GM12864 (cell line): ENCODE measurements at regions not wholly inside any gene's neighbourhood (a gene's known extent, or its start where the extent isn't known, plus 50 kb on each side); places are given as distances from the start of the nearest gene placed in this dataset.
"Not testable (repeated sequence)": the region's sequence is repeated elsewhere in the genome, so short reads cannot be mapped to it uniquely, and the experiment has no call there.

Source experiments
- DNase-seq: peaks from one replicate; pipeline ENCODE4 v3.0.0-alpha.2; 2011; ENCODE audit warnings: low read depth
- H3K4me3 ChIP-seq: 2 replicates; pipeline ENCODE4 v1.5.1; 2011; ENCODE audit warnings: mild to moderate bottlenecking, low read depth, low read length, control low read depth
- TF ChIP-seq, protein P1 (sequence below): IDR thresholded peaks from 2 replicates; pipeline ENCODE4 v1.5.1; 2011; ENCODE audit warnings: low read depth, mild to moderate bottlenecking, moderate library complexity, low read length, control low read depth, inconsistent platforms; ENCODE audit errors: missing control alignments

DNA sequence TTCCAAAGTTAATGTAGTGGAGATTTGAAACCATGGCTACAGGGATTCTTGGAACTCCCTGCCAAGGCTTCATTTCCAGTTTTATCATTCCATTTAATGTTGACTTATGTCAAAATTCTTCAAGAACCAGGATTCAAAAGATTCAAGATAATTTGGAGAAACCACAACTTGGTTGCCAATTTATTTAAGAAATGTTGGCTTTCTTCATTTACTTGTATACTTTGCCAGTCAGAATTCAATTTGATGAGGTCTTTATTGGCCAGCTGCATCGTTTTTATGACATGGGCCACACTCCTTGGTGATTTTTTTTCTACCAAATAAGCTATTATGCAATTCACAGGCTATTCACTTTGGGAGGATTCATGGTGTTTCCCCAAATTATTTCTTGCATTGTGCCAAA, 53.1 kb upstream of the RASEF start:
- TF ChIP-seq, protein P1, sequence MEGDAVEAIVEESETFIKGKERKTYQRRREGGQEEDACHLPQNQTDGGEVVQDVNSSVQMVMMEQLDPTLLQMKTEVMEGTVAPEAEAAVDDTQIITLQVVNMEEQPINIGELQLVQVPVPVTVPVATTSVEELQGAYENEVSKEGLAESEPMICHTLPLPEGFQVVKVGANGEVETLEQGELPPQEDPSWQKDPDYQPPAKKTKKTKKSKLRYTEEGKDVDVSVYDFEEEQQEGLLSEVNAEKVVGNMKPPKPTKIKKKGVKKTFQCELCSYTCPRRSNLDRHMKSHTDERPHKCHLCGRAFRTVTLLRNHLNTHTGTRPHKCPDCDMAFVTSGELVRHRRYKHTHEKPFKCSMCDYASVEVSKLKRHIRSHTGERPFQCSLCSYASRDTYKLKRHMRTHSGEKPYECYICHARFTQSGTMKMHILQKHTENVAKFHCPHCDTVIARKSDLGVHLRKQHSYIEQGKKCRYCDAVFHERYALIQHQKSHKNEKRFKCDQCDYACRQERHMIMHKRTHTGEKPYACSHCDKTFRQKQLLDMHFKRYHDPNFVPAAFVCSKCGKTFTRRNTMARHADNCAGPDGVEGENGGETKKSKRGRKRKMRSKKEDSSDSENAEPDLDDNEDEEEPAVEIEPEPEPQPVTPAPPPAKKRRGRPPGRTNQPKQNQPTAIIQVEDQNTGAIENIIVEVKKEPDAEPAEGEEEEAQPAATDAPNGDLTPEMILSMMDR: no peak
- no peak for DNase-seq

DNA sequence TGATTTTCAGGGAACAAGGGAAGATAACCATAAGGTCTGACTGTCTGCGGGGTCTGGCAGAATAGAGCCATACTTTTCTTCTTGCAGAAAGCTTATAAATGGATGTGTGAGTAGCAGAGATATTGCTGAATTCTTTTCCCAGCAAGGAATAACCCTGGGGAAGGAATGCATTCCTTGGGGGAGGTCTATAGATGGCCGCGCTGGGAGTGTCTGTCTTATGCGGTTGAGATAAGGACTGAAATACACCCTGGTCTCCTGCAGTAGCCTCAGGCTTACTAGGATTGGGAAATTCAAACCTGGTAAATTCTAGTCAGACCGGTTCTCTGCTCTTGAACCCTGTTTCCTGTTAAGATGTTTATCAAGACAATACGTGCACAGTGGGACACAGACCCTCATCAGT, 50.5 kb upstream of the RASEF start:
- not testable (repeated sequence) for H3K4me3 ChIP-seq, DNase-seq

More for the DNA sequence above, 53.1 kb upstream of the RASEF start:
- no peak overlapping the region for H3K4me3 ChIP-seq
